ENCODE measurements at regions not wholly inside any gene's neighbourhood (a gene's known extent, or its start where the extent isn't known, plus 50 kb on each side); places are given as distances from the start of the nearest gene placed in this dataset.

- peak; percentile 6 for DNase-seq (ENCODE audit: low spot score)
Observed at GRCh38 chr15:95365511-95366107, 964.9 kb upstream of the NR2F2 start.

GRCh38 chr15:95368191-95368590 is 962.3 kb upstream of the NR2F2 start:
- DNase-seq (ENCODE audit: low spot score): no peak

GRCh38 chr15:95368755-95369601 is 961.5 kb upstream of the NR2F2 start:
- no peak for DNase-seq (ENCODE audit: low spot score)

GRCh38 chr15:95370291-95370690 is 960.2 kb upstream of the NR2F2 start:
- DNase-seq (ENCODE audit: low spot score): no peak

- peak; percentile 14 for DNase-seq (ENCODE audit: low spot score)
Observed at GRCh38 chr15:95371664-95372063, 958.8 kb upstream of the NR2F2 start.

- no peak for DNase-seq (ENCODE audit: low spot score)
Observed at GRCh38 chr15:95375281-95375680, 955.2 kb upstream of the NR2F2 start.

- no peak for DNase-seq (ENCODE audit: low spot score)
Observed at GRCh38 chr15:95377258-95377852, 953.1 kb upstream of the NR2F2 start.

- no peak for DNase-seq (ENCODE audit: low spot score)
Observed at GRCh38 chr15:95394186-95395067, 936.1 kb upstream of the NR2F2 start.

- no peak for DNase-seq (ENCODE audit: low spot score)
Observed at GRCh38 chr15:95400428-95400827, 930.1 kb upstream of the NR2F2 start.

GRCh38 chr15:95401587-95401986 is 928.9 kb upstream of the NR2F2 start:
- no peak for DNase-seq (ENCODE audit: low spot score)

- no peak for DNase-seq (ENCODE audit: low spot score)
Observed at GRCh38 chr15:95405447-95405846, 925.1 kb upstream of the NR2F2 start.

GRCh38 chr15:95407534-95407933 is 923.0 kb upstream of the NR2F2 start:
- DNase-seq (ENCODE audit: low spot score): no peak

- DNase-seq (ENCODE audit: low spot score): no peak
Observed at GRCh38 chr15:95409211-95409610, 921.3 kb upstream of the NR2F2 start.

- DNase-seq (ENCODE audit: low spot score): peak; percentile 25
Observed at GRCh38 chr15:95409626-95410310, 920.7 kb upstream of the NR2F2 start.

- DNase-seq (ENCODE audit: low spot score): no peak
Observed at GRCh38 chr15:95410757-95411156, 919.7 kb upstream of the NR2F2 start.

GRCh38 chr15:95416576-95416975 is 913.9 kb upstream of the NR2F2 start:
- DNase-seq (ENCODE audit: low spot score): no peak

GRCh38 chr15:95417761-95418160 is 912.7 kb upstream of the NR2F2 start:
- no peak for DNase-seq (ENCODE audit: low spot score)

GRCh38 chr15:95422255-95422654 is 908.2 kb upstream of the NR2F2 start:
- no peak for DNase-seq (ENCODE audit: low spot score)

GRCh38 chr15:95425859-95426258 is 904.6 kb upstream of the NR2F2 start:
- DNase-seq (ENCODE audit: low spot score): no peak

- DNase-seq (ENCODE audit: low spot score): no peak
Observed at GRCh38 chr15:95429345-95429744, 901.2 kb upstream of the NR2F2 start.

- no peak for DNase-seq (ENCODE audit: low spot score)
Observed at GRCh38 chr15:95431518-95431917, 899.0 kb upstream of the NR2F2 start.
